Hepatocyte (in vitro differentiated cells): ENCODE measurements at regions not wholly inside any gene's neighbourhood (a gene's known extent, or its start where the extent isn't known, plus 50 kb on each side); places are given as distances from the start of the nearest gene placed in this dataset.
"Not testable (repeated sequence)": the region's sequence is repeated elsewhere in the genome, so short reads cannot be mapped to it uniquely, and the experiment has no call there.

ENCODE experiments used
- DNase-seq: peaks from one replicate; pipeline ENCODE4 v3.0.0-alpha.2; 2016; ENCODE audit warnings: low spot score
- H2AFZ ChIP-seq: fragments of 200-600 bp; sonication (generic); 2 replicates; pipeline ENCODE4 v1.6.0; 2016; ENCODE audit warnings: antibody characterized with exemption, mild to moderate bottlenecking
- H3K27ac ChIP-seq: fragments of 200-600 bp; sonication (generic); 2 replicates; pipeline ENCODE4 v1.5.1; 2016; ENCODE audit warnings: mild to moderate bottlenecking
- H3K27me3 ChIP-seq: fragments of 200-600 bp; sonication (generic); 2 replicates; pipeline ENCODE4 v1.6.1; 2016
- H3K36me3 ChIP-seq: fragments of 200-600 bp; sonication (generic); replicated peaks from 2 replicates; pipeline ENCODE4 v1.5.1; 2016; ENCODE audit warnings: low read depth; ENCODE audit not compliant: insufficient read depth
- H3K4me1 ChIP-seq: fragments of 200-600 bp; sonication (generic); 2 replicates; pipeline ENCODE4 v1.5.1; 2016; ENCODE audit warnings: mild to moderate bottlenecking, moderate library complexity; ENCODE audit not compliant: insufficient read depth
- H3K4me2 ChIP-seq: fragments of 200-600 bp; sonication (generic); 2 replicates; pipeline ENCODE4 v1.6.0; 2016
- H3K4me3 ChIP-seq: fragments of 200-600 bp; sonication (generic); 2 replicates; pipeline ENCODE4 v1.5.1; 2016; ENCODE audit warnings: mild to moderate bottlenecking
- H3K79me2 ChIP-seq: fragments of 200-600 bp; sonication (generic); 2 replicates; pipeline ENCODE4 v1.6.0; 2017; ENCODE audit warnings: mild to moderate bottlenecking
- H3K9me2 ChIP-seq: fragments of 200-600 bp; sonication (generic); replicated peaks from 2 replicates; pipeline ENCODE4 v1.6.0; 2017; ENCODE audit warnings: mild to moderate bottlenecking; ENCODE audit not compliant: insufficient read depth
- H3K9me3 ChIP-seq: fragments of 200-600 bp; sonication (generic); 2 replicates; pipeline ENCODE4 v1.5.1; 2016; ENCODE audit warnings: low read depth, mild to moderate bottlenecking
- H4K20me1 ChIP-seq: fragments of 200-600 bp; sonication (generic); 2 replicates; pipeline ENCODE4 v1.6.0; 2016; ENCODE audit warnings: mild to moderate bottlenecking; ENCODE audit not compliant: insufficient read depth, poor library complexity, severe bottlenecking
- CTCF ChIP-seq: fragments of 200-600 bp; sonication (generic); IDR thresholded peaks from 2 replicates; pipeline ENCODE4 v1.5.1; 2016; ENCODE audit warnings: antibody characterized with exemption, mild to moderate bottlenecking; ENCODE audit not compliant: poor library complexity
- EZH2 ChIP-seq: fragments of 200-600 bp; sonication (generic); IDR thresholded peaks from 2 replicates; pipeline ENCODE4 v1.6.1; 2016; ENCODE audit warnings: antibody characterized with exemption, mild to moderate bottlenecking, borderline replicate concordance
- EZH2phosphoT487 ChIP-seq: fragments of 200-600 bp; sonication (generic); IDR thresholded peaks from one replicate; pipeline ENCODE4 v1.6.1; 2018; ENCODE audit warnings: antibody characterized with exemption, mild to moderate bottlenecking, low read depth, moderate library complexity; ENCODE audit not compliant: unreplicated experiment, severe bottlenecking
- WGBS: methylation state at CpG from one replicate; pipeline ENCODE4 v1.1.6; 2016; ENCODE audit warnings: low lambda C conversion rate; ENCODE audit errors: missing lambda C conversion rate; 5-methylcytosine and 5-hydroxymethylcytosine counted together

- Histone ChIP-seq H3K4me2 (peak overlapping the region; percentile 37), H3K4me3 (no peak overlapping the region), H4K20me1 (no peaks in the 10 kb centered on the region), H3K27ac (peak overlapping the region; percentile 40), H2AFZ (no peak overlapping the region), H3K4me1 (peaks cover 17% of the 10 kb centered on the region), H3K9me3 (no peaks in the 10 kb centered on the region), H3K27me3 (no peaks in the 10 kb centered on the region), H3K79me2 (no peaks in the 10 kb centered on the region), H3K9me2 (no peaks in the 10 kb centered on the region), H3K36me3 (no peaks in the 10 kb centered on the region)
- TF ChIP-seq CTCF (no peak), EZH2phosphoT487 (no peak), EZH2 (no peak)
- 75% methylated on average over 17 of the region's 17 CpGs for WGBS
- no peak for DNase-seq
Measured at GRCh38 chr6:154937306-154938220, 57.6 kb upstream of the TIAM2 start.

GRCh38 chr6:154938221-154938580 lies 56.9 kb upstream of the TIAM2 start:
- Histone ChIP-seq H3K36me3 (no peaks in the 10 kb centered on the region), H2AFZ (no peak overlapping the region), H3K9me3 (no peaks in the 10 kb centered on the region), H3K79me2 (no peaks in the 10 kb centered on the region), H3K27ac (peak overlapping the region; percentile 40), H3K4me1 (peaks cover 13% of the 10 kb centered on the region), H3K9me2 (no peaks in the 10 kb centered on the region), H3K4me3 (no peak overlapping the region), H3K27me3 (no peaks in the 10 kb centered on the region), H3K4me2 (peak overlapping the region; percentile 37), H4K20me1 (no peaks in the 10 kb centered on the region)
- 82% methylated on average over 9 of the region's 9 CpGs for WGBS
- no peak for DNase-seq
- TF ChIP-seq CTCF = no peak
- no peak for TF ChIP-seq EZH2phosphoT487
- TF ChIP-seq EZH2 = no peak

DNA sequence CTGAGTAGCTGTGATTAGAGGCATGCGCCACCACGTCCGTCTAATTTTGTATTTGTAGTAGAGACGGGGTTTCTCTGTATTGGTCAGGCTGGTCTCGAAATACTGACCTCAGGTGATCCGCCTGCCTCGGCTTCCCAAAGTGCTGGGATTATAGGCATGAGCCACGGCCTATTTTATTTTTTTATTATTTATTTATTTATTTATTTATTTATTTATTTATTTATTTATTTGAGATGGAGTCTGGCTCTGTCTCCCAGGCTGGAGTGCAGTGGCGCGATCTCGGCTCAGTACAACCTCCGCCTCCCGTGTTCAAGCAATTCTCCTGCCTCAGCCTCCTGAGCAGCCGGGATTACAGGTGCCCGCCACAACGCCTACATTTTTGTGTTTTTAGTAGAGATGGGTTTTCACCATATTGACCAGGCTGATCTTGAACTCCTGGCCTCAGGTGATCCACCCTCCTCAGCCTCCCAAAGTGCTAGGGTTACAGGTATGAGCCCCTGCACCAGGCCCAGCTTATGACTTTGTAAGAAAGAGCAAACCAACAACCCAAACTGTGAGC lies 56.3 kb upstream of the TIAM2 start:
- H3K27me3 ChIP-seq = not testable (repeated sequence)

DNA sequence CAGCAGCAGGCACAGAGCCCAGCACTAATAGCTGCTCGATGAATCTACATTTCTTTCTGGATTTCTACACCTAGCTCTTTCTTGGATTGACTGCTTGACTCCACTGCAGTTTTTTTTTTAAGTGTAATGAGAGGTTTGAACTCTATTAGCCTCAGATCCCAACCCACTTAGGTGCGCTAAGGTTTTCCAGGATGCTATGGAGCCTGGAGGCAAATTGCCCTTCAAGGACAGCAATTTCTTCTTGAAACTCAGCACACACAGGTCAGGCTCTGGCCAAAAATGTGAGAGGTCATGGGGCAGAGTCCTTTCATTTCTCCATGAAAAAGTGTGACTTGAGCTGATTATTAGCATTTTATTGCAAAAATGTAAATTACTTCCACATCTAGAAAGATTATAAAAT lies 52.3 kb upstream of the TIAM2 start:
- Histone ChIP-seq H3K4me3 (no peak overlapping the region), H3K27ac (no peak overlapping the region), H4K20me1 (no peaks in the 10 kb centered on the region), H3K9me2 (no peaks in the 10 kb centered on the region), H3K79me2 (no peaks in the 10 kb centered on the region), H3K4me1 (peaks cover 6% of the 10 kb centered on the region), H3K27me3 (no peaks in the 10 kb centered on the region), H3K4me2 (no peak overlapping the region), H3K9me3 (no peaks in the 10 kb centered on the region), H3K36me3 (no peaks in the 10 kb centered on the region), H2AFZ (no peak overlapping the region)
- TF ChIP-seq EZH2 = no peak
- no peak for TF ChIP-seq EZH2phosphoT487
- no peak for TF ChIP-seq CTCF
- 81% methylated on average over 2 of the region's 2 CpGs for WGBS
- no peak for DNase-seq

More for the DNA sequence above, 56.3 kb upstream of the TIAM2 start:
- H3K36me3 ChIP-seq, H3K4me3 ChIP-seq, H3K4me2 ChIP-seq, H2AFZ ChIP-seq, H3K9me2 ChIP-seq, H4K20me1 ChIP-seq, DNase-seq, H3K9me3 ChIP-seq, H3K4me1 ChIP-seq, H3K79me2 ChIP-seq, H3K27ac ChIP-seq: not testable (repeated sequence)
- 98% methylated on average over 16 of the region's 16 CpGs for WGBS
